NB4 (cell line): ENCODE measurements at regions not wholly inside any gene's neighbourhood (a gene's known extent, or its start where the extent isn't known, plus 50 kb on each side); places are given as distances from the start of the nearest gene placed in this dataset.

ENCODE experiments used
- POLR2A ChIP-seq: IDR thresholded peaks from 2 replicates; pipeline ENCODE4 v1.6.1; 2011; ENCODE audit warnings: mild to moderate bottlenecking; ENCODE audit not compliant: insufficient read length; ENCODE audit errors: extremely low read depth
- TF ChIP-seq, protein P1 (sequence below): IDR thresholded peaks from one replicate; pipeline ENCODE4 v1.5.1; 2012; ENCODE audit warnings: low read depth, low read length

DNA sequence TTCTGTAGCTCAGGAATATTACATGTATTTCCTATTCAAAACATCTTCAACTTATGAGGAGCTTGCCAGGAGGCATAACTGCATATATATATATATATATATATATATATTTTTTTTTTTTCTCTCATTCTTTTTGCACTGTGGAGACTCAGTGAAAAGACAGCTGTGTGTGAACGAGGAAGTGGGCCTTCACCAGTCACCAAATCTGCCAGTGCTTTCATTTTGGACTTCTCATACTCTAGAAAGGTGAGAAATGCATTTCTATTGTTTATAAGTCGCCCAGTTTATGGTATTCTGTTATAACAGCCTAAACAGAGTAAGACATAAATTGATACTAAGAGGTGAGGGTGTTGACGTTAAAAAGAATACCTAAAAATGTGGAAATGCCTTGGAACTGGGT is 710.6 kb downstream of the TRAM1L1 start:
- TF ChIP-seq, protein P1, sequence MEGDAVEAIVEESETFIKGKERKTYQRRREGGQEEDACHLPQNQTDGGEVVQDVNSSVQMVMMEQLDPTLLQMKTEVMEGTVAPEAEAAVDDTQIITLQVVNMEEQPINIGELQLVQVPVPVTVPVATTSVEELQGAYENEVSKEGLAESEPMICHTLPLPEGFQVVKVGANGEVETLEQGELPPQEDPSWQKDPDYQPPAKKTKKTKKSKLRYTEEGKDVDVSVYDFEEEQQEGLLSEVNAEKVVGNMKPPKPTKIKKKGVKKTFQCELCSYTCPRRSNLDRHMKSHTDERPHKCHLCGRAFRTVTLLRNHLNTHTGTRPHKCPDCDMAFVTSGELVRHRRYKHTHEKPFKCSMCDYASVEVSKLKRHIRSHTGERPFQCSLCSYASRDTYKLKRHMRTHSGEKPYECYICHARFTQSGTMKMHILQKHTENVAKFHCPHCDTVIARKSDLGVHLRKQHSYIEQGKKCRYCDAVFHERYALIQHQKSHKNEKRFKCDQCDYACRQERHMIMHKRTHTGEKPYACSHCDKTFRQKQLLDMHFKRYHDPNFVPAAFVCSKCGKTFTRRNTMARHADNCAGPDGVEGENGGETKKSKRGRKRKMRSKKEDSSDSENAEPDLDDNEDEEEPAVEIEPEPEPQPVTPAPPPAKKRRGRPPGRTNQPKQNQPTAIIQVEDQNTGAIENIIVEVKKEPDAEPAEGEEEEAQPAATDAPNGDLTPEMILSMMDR, result no peak
- no peak for TF ChIP-seq POLR2A
